ENCODE measurements at regions not wholly inside any gene's neighbourhood (a gene's known extent, or its start where the extent isn't known, plus 50 kb on each side); places are given as distances from the start of the nearest gene placed in this dataset.

GRCh38 chr2:348361-348916, 60.5 kb upstream of the ALKAL2 start:
- TF ChIP-seq ESRRG (CRISPR knock-in tag; IDR thresholded peaks at IDR 0.05) (no peak), ISL1 (CRISPR knock-in tag; IDR thresholded peaks at IDR 0.05) (no peak), ZC3H10 (CRISPR knock-in tag; IDR thresholded peaks at IDR 0.05) (no peak), CREB5 (CRISPR knock-in tag; IDR thresholded peaks at IDR 0.05; ENCODE audit: low read depth) (no peak), POU6F1 (CRISPR knock-in tag; IDR thresholded peaks at IDR 0.05; ENCODE audit: borderline replicate concordance, low read depth) (no peak), CSDC2 (CRISPR knock-in tag; IDR thresholded peaks at IDR 0.05) (no peak)
- no peak for ATAC-seq

GRCh38 chr2:344811-345210, 56.9 kb upstream of the ALKAL2 start:
- TF ChIP-seq TSHZ2 (CRISPR knock-in tag; IDR thresholded peaks at IDR 0.05): no peak
- ATAC-seq: no peak

GRCh38 chr2:343355-343754, 55.5 kb upstream of the ALKAL2 start:
- ATAC-seq: no peak
- TF ChIP-seq ZNF8 (CRISPR knock-in tag; IDR thresholded peaks at IDR 0.05): no peak
- TF ChIP-seq CREB5 (CRISPR knock-in tag; IDR thresholded peaks at IDR 0.05; ENCODE audit: low read depth): no peak
- TF ChIP-seq GLIS3 (CRISPR knock-in tag; IDR thresholded peaks at IDR 0.05): no peak
- TF ChIP-seq ZNF565 (CRISPR knock-in tag; conservative IDR thresholded peaks at IDR 0.05; ENCODE audit: low read depth): no peak
- TF ChIP-seq TCF4 (CRISPR knock-in tag; IDR thresholded peaks at IDR 0.05; ENCODE audit: borderline replicate concordance): no peak
- no peak for TF ChIP-seq ZFP3 (CRISPR knock-in tag; IDR thresholded peaks at IDR 0.05)
- no peak for TF ChIP-seq BACH2 (CRISPR knock-in tag; IDR thresholded peaks at IDR 0.05; ENCODE audit: borderline replicate concordance)
- TF ChIP-seq ZC3H10 (CRISPR knock-in tag; IDR thresholded peaks at IDR 0.05): no peak

GRCh38 chr2:341912-342311, 54.0 kb upstream of the ALKAL2 start:
- ATAC-seq: no peak
- TF ChIP-seq CREB5 (CRISPR knock-in tag; IDR thresholded peaks at IDR 0.05; ENCODE audit: low read depth) (no peak), ZNF8 (CRISPR knock-in tag; IDR thresholded peaks at IDR 0.05) (no peak), SNAI2 (CRISPR knock-in tag; IDR thresholded peaks at IDR 0.05) (no peak), GLIS3 (CRISPR knock-in tag; IDR thresholded peaks at IDR 0.05) (no peak), ZFP30 (CRISPR knock-in tag; IDR thresholded peaks at IDR 0.05) (no peak), PATZ1 (CRISPR knock-in tag; IDR thresholded peaks at IDR 0.05; ENCODE audit: borderline replicate concordance) (no peak), ARNTL (CRISPR knock-in tag; IDR thresholded peaks at IDR 0.05; ENCODE audit: borderline replicate concordance, low read depth) (no peak)
